ENCODE measurements at regions not wholly inside any gene's neighbourhood (a gene's known extent, or its start where the extent isn't known, plus 50 kb on each side); places are given as distances from the start of the nearest gene placed in this dataset.

DNA sequence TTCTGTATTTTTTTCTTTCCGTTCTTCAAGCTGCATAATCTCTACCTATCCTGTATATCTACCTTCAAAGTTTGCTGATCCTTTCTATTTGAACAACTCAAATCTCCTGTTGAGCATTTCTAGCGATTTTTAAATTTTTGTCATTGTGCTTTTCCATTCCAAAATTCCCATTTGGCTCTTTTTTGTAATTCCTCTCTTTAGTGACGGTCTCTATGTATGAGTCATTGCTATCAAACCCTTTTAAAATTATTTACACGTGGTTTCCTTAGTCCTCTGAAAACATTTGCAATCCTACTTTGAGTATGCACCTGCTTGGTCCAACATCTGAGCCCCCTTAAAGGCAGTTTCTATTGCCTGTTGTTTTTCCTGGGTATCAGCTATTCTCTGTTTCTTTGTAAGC lies 100.5 kb upstream of the FOXC1 start:
- DNase-seq (ENCODE audit: low read depth) = no peak
- TF ChIP-seq, protein P1, sequence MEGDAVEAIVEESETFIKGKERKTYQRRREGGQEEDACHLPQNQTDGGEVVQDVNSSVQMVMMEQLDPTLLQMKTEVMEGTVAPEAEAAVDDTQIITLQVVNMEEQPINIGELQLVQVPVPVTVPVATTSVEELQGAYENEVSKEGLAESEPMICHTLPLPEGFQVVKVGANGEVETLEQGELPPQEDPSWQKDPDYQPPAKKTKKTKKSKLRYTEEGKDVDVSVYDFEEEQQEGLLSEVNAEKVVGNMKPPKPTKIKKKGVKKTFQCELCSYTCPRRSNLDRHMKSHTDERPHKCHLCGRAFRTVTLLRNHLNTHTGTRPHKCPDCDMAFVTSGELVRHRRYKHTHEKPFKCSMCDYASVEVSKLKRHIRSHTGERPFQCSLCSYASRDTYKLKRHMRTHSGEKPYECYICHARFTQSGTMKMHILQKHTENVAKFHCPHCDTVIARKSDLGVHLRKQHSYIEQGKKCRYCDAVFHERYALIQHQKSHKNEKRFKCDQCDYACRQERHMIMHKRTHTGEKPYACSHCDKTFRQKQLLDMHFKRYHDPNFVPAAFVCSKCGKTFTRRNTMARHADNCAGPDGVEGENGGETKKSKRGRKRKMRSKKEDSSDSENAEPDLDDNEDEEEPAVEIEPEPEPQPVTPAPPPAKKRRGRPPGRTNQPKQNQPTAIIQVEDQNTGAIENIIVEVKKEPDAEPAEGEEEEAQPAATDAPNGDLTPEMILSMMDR (IDR thresholded peaks at IDR 0.05; ENCODE audit: insufficient read depth, low read length) = no peak
- H3K4me3 ChIP-seq (ENCODE audit: low read depth, low read length) = no peak overlapping the region

DNA sequence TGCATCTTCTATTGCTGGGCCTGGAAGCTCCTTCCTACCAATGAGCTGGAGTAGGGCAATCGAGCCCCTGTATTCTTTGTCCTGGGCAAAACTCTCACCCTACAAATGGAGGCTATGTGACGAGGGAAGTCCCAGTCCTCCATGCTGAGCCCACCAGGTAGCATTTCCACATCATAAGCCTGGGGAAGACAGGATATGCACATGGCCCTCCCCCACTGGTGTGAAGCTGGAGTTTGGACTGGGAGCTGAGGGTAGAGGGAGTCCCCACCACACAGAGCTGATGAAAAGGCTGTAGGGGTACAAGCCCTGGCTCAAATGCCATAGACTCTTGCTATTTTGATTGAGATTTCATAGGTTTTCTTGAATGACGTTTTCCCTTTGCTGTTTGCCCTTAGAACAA lies 99.5 kb upstream of the FOXC1 start:
- TF ChIP-seq, protein P1 (IDR thresholded peaks at IDR 0.05; ENCODE audit: insufficient read depth, low read length) = no peak
- no peak for DNase-seq (ENCODE audit: low read depth)
- no peak overlapping the region for H3K4me3 ChIP-seq (ENCODE audit: low read depth, low read length)

DNA sequence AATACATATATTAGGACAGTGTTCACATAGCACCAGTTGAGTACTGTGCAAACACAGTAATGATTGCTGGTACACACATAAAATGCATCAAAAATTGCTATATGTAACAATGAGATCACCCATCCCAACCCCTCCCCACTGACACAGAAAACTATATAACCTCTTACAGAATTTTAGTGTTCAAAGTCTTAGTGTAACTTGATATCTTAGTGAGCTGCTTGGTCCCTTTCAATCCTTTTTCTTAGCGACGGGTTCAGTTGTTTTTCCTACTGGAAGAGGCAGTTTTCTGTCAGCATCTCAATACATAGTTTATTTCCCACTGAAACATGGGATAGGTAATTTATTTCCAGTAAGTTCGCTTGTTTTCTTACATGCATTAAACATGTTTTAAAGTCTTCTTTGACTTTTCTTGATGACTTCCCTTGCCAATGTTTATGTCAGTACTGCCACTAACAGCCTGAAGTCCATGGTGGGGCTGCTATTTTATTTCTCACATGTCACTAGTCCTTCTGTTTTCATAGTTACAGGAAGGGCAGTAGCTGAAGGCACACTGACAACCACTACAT lies 96.4 kb upstream of the FOXC1 start:
- TF ChIP-seq, protein P1 (IDR thresholded peaks at IDR 0.05; ENCODE audit: insufficient read depth, low read length) = no peak
- no peak for DNase-seq (ENCODE audit: low read depth)
- no peak overlapping the region for H3K4me3 ChIP-seq (ENCODE audit: low read depth, low read length)

DNA sequence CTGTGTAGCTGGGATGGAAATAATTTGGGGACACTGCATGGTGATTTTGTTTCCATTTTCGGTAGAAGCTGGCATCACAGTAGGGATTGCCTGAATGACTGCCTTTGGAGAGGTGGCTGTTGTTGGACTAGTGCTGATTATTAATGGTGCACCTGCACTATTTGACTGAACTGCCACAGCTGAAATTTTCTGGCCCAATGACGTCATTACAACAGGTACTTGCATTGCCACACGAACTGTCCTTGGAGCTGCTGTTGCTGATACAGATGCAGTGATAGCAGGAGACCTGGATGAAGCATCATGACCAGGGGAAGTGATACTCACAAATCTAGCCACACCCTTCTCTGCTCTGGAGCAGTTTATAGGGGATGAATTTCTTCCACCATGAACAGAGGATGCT lies 95.6 kb upstream of the FOXC1 start:
- no peak overlapping the region for H3K4me3 ChIP-seq (ENCODE audit: low read depth, low read length)
- TF ChIP-seq, protein P1 (IDR thresholded peaks at IDR 0.05; ENCODE audit: insufficient read depth, low read length) = no peak
- DNase-seq (ENCODE audit: low read depth) = no peak

DNA sequence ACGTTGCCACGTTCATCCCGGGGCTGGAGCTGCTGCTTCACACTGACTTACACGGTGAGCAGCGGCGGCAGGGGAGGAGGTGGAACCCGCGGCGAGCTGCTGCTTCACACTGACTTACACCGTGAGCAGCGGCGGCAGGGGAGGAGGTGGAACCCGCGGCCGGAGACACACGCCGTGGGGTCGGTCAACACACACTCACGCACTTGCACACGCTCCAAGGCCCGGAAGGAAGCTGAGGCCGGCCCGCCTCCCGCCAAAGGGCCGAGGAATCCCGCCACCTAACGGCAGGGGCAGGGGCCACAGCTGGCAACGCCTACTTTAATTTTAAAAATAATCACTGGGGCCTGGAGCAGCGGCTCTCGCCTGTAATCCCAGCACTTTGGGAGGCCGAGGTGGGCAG lies 94.4 kb upstream of the FOXC1 start:
- no peak for DNase-seq (ENCODE audit: low read depth)
- TF ChIP-seq, protein P1 (IDR thresholded peaks at IDR 0.05; ENCODE audit: insufficient read depth, low read length) = no peak
- H3K4me3 ChIP-seq (ENCODE audit: low read depth, low read length) = no peak overlapping the region

DNA sequence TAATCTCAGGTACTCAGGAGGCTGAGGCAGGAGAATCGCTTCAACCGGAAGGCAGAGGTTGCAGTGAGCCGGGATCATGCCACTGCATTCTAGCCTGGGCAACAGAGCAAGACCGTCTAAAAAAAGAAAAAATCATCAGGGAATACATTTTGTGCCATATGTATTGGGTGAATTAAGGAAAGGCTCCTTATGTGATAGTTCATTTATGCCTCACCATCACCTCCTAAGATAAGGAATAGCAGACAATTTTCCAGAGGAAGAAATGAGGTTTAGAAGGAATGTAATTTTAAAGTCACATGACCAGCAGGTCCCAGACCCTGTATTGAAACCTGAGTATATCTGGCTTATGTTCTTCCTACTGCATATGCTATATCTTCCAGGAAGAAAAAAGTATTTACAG lies 93.9 kb upstream of the FOXC1 start:
- H3K4me3 ChIP-seq (ENCODE audit: low read depth, low read length) = no peak overlapping the region
- DNase-seq (ENCODE audit: low read depth) = no peak
- TF ChIP-seq, protein P1 (IDR thresholded peaks at IDR 0.05; ENCODE audit: insufficient read depth, low read length) = no peak
